NCI-H748 (cell line): ENCODE measurements at regions not wholly inside any gene's neighbourhood (a gene's known extent, or its start where the extent isn't known, plus 50 kb on each side); places are given as distances from the start of the nearest gene placed in this dataset.

Experiments
- DNase-seq: peaks from one replicate; lab custom pipeline; 2025; ENCODE audit not compliant: unreplicated experiment; lab: John Stamatoyannopoulos, UW

GRCh38 chr17:54793271-54793670 lies 107.4 kb upstream of the TOM1L1 start:
- no peak for DNase-seq

DNA sequence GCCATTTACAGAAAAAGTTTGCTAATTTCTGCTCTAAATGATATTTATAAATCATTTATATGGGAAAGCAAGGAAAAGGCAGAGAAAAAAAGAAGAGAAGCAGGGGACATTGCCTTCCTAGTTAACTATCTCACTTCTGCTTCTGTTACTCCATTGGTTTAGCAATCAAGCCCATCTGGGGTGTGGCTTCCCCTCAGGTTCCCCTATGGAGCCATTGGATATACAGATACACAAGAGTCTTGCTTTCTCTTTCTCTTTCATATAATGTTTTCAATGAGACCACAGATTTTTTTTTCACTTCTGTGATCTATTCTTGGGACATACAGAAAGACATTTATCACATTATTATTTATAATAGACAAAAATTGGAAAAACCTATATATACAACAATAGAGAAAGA lies 105.6 kb upstream of the TOM1L1 start:
- DNase-seq = no peak

DNA sequence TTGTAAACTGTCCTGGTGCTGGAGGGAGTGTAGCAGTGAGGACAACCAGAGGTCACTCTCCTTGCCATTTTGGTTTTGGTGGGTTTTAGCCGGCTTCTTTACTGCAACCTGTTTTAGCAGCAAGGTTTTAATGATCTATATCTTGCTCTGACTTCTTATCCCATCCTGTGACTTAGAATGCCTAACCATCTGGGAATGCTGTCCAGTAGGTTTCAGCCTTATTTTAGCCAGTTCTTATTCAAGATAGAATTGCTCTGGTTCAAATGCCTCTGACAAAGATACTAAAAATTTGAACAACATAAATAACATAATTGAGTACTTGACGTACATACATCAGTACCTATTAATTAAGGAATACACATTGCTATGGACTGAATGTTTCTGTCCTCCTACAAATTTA lies 93.3 kb upstream of the TOM1L1 start:
- no peak for DNase-seq

DNA sequence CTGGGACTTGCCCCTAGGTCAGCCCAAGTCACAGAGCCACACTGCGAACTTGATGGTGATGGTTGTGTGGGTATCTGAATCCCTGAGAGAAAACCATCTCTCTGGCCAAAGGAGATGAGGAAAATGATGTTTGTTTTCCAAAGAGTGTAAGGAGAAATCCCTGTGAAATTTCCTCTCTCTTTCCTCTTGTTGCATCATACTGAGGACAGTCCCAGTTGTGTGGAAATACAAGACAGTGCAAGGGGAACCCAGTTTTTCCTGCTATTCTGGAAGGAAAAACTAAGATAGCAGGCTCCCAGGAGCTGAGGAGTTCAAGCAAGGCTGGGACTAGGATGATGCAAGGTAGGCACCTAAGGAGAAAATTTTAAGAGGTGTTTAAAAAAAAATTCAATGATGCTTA lies 86.8 kb upstream of the TOM1L1 start:
- no peak for DNase-seq

- DNase-seq = no peak
Observed at GRCh38 chr17:54814371-54814770, 86.3 kb upstream of the TOM1L1 start.

DNA sequence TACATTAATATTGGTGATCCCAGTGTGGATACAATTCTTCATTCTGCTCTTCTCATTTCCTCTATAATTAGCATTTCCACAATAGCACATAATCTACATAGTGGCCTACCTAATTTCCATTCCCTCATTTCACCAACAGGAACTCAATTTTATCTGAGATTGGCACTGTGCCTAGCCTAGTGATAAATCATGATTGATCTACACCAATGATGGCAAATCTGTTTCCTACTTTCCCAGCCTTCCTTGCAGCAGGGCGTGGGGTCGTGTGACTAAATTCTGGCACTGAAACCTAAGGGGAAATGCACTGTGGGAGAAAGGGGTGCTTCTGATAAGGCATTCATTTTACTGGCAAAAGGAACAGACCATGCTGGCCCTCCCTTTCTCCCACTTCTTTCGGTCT lies 66.6 kb upstream of the TOM1L1 start:
- no peak for DNase-seq

DNA sequence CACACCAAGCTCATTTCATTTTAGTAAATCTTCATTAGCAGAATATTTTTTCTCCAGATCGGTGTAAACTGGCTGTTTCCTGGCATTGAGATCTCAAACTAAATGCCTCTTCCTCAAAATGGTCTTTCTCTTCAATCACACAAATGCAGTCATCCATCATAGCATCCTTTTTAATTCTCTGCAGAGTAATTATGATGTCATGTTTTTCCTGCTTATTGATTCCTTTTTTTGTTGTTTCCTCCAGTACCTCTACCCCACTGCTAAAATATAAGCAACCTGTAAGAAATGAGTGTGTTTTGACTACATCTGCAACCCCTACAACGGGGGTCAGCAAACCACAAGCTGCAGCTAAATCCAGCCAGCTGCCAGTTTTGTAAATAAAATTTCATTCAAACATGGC lies 65.6 kb upstream of the TOM1L1 start:
- no peak for DNase-seq

GRCh38 chr17:54836723-54837462 lies 63.8 kb upstream of the TOM1L1 start:
- DNase-seq = no peak

DNA sequence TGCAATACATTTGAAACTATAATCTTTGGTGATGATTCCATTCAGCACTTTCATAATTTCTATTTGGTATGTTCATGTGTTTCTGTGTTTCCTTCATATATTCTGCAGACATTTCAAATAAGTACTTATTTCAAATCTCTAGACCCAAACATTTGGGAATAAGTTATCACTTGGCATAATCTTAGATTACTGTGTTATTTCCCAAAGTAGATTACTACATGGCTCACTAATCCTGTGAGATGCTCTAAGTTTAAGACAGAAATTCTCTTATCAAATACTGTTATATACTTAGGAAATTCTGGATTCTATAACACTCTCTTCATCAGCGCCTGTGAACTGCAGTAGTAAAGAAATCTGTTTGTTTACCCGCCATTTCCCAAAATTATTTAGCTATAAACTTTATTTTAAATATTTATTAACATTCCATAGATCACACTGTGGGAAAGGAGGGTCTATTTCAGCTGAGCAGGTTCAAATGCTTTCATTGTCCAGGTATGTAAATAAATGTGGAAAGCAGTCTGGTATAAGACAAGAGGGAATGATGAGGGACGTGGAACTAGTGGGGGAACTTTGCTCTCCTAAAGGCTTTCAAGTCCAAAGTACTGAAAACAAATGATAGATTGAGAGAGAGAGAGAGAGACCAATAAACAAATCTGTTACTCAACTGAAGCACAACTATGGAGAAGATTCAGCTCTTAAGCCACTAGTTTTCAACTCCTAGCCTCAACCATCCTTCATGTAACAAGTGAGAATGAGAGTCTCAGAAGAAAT lies 61.8 kb upstream of the TOM1L1 start:
- DNase-seq = no peak

DNA sequence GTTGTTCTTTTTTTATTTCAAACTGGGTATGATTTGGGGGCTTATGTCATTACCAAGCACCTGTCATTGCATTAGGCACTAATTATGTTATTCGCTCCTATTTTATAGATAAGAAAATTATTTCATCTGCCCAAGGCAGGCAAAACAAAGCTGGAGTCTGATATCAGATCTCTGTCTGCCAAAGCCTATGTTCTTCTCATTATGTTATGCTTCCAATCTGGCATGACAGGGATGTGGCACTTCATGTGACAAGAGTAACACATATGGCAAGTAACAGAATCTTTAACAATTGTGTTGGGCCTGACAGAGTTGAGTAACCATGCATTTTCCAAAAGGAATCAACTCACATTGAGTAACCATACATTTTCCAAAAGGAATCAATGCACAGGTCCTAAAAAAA lies 61.2 kb upstream of the TOM1L1 start:
- no peak for DNase-seq

DNA sequence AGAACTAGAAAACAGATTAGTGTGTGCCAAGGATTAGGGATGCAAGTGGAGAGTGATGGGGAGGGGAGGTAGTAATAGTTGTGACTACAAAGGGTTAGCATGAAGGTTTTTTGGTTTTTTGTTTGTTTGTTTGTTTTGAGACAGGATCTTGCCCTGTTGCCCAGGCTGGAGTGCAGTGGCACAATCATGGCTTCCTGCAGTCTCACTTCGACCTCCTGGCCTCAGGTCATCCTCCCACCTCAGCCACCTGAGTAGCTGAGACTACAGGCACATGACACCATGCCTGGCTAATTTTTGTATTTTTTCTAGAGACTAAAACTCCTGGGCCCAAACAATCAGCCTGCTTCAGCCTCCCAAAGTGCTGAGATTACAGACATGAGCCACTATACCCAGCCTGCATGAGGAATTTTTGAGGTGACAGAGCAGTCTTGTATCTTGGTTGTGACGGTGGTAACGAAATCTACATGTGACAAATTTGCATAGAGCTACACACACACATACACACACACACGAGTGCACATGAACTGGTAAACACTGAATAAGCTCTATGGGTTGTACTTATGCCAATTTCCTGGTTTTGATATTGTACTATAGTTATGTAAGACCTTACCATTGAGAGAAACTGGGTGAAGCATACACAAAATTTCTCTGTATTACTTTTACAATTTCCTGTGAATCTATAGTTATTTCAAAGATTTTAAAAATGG lies 59.6 kb upstream of the TOM1L1 start:
- no peak for DNase-seq

DNA sequence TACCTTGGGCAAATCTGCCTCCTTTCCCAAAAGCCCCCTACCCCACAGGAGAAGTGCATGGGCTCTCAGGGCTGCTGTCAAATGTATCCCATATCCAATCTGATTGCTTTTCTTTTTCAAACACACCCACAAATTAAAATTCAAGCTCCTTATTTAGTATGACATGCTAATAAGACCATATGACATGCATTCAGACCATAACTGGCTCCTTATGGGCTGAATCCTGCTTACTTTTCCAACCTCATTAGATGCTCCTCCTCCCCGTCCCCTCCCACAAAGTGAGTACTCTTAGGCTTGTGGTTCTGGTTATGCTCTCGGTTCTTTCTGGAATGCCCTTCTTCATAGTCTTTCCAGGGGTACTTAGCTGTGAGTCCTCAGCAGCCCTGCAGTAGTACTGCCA lies 59.0 kb upstream of the TOM1L1 start:
- DNase-seq = no peak

DNA sequence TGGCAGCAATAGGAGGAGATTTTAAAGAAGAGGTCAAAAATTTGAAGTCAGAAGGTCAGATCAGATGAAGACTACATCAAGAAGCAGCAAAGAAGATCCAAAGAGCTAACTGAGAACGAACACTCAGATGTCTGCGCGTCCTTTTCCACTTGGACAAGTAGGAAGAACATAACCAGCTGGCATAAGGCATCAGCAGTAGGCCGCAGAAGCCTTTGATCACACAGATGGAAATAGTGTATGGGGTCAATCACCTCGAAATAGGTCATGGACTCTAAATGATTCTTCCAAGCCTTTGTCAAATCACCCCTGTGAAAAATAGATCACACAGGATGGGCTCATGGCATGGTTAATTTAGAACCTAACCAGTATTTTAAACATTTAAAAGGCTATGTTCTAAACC lies 56.4 kb upstream of the TOM1L1 start:
- no peak for DNase-seq

GRCh38 chr17:54848368-54848987 lies 52.2 kb upstream of the TOM1L1 start:
- no peak for DNase-seq

DNA sequence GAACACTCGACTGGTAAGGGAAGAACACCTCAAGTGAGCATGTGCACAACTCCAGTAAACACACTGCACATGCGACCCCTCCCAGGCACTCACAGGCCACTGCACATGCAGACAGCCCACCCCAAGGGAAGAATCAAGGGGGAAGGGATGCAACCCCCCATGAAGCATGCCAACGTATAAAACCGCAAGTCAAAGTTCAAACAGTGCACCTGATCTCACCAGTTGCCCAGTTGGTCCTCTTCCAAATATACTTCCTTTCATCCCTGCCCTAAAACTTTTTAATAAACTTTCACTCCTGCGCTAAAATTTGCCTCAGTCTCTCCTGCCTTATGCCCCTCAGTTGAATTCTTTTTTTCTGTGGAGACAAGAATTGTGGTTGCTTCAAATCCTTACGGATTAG lies 51.0 kb upstream of the TOM1L1 start:
- DNase-seq = no peak
